Activated CD4-positive, alpha-beta memory T cell treated with anti-CD3 and anti-CD28 coated beads for 36 hours (primary cell): ENCODE measurements at regions not wholly inside any gene's neighbourhood (a gene's known extent, or its start where the extent isn't known, plus 50 kb on each side); places are given as distances from the start of the nearest gene placed in this dataset.
"Not testable (repeated sequence)": the region's sequence is repeated elsewhere in the genome, so short reads cannot be mapped to it uniquely, and the experiment has no call there.

Experiments
- CTCF ChIA-PET: fragments of 350-600 bp; sonication (Branson Sonifier 250); formaldehyde crosslinking; loops from one replicate; lab custom pipeline; 2021; ENCODE audit warnings: antibody characterized with exemption, inconsistent platforms; lab: Charles Lee
- POLR2A ChIA-PET: fragments of 350-600 bp; sonication (Branson Sonifier 250); formaldehyde crosslinking; loops from one replicate; lab custom pipeline; 2021; ENCODE audit warnings: antibody characterized with exemption; lab: Charles Lee
- DNase-seq: peaks from one replicate; pipeline ENCODE4 v3.0.0-alpha.2; 2020
- H3K27ac Mint-ChIP-seq: one replicate; pipeline ENCODE4 v1.8.0; 2021; ENCODE audit warnings: mixed read lengths
- H3K27me3 Mint-ChIP-seq: one replicate; pipeline ENCODE4 v1.8.0; 2021; ENCODE audit warnings: mixed read lengths
- H3K36me3 Mint-ChIP-seq: one replicate; pipeline ENCODE4 v1.8.0; 2021; ENCODE audit warnings: mixed read lengths
- H3K4me1 Mint-ChIP-seq: one replicate; pipeline ENCODE4 v1.8.0; 2021; ENCODE audit warnings: low read depth, mixed read lengths
- H3K4me3 Mint-ChIP-seq: one replicate; pipeline ENCODE4 v1.8.0; 2021; ENCODE audit warnings: mild to moderate bottlenecking, mixed read lengths
- H3K9me3 Mint-ChIP-seq: one replicate; pipeline ENCODE4 v1.8.0; 2021; ENCODE audit warnings: mixed read lengths
- intact Hi-C: fragments of 100-400 bp; cut with micrococcal nuclease; formaldehyde crosslinking; loops from one replicate; pipeline ENCODE4 v1.15.1; 2023

- intact Hi-C loops, H3K36me3 Mint-ChIP-seq, H3K4me1 Mint-ChIP-seq, POLR2A ChIA-PET, CTCF ChIA-PET, H3K27ac Mint-ChIP-seq, DNase-seq, H3K27me3 Mint-ChIP-seq, H3K9me3 Mint-ChIP-seq, H3K4me3 Mint-ChIP-seq: not testable (repeated sequence)
Observed at GRCh38 chr2:97431169-97431725, 158.4 kb downstream of the ANKRD36B start.

DNA sequence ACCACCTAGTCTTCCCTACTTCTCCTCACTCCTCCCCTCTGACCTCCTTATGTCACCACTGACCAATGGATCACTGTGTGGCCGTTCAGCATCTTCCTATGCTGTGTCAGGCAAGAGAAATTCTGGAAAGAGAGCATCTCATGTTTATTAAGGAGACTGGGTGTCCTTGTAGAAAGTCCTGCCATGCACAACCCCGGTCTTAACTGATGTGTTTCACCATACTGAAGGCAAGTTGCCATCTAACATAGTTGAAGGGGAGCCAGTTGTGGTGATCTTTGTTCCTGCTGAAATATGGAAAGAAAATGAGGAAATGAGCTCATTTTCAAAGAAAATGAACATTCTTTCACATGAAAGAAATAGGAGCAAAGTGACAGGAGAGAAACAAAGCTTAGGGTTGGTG, 167.3 kb downstream of the ANKRD36B start:
- CTCF ChIA-PET, intact Hi-C loops, POLR2A ChIA-PET, H3K4me1 Mint-ChIP-seq, H3K9me3 Mint-ChIP-seq, H3K27me3 Mint-ChIP-seq, H3K27ac Mint-ChIP-seq, H3K36me3 Mint-ChIP-seq, DNase-seq, H3K4me3 Mint-ChIP-seq: not testable (repeated sequence)

DNA sequence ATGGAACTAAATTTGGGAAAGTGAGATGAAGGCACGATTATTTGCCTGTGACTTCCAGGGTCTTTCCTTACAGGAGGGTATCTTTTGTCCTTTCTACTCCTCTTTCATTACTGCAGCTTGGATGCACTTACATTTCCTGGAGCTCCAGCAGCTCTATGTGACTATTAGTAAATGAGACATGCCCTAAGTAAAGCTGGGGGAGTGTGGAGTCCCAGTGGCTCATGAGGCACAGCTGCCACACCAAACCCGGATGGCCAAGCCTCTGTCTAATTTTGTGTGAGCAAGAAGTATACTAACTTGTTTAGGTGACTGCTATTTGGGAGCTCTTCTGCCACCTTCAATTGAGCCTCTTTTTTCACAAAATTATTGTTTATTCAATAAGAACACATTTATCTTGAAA, 183.3 kb downstream of the ANKRD36B start:
- H3K27ac Mint-ChIP-seq, intact Hi-C loops, POLR2A ChIA-PET: not testable (repeated sequence)

DNA sequence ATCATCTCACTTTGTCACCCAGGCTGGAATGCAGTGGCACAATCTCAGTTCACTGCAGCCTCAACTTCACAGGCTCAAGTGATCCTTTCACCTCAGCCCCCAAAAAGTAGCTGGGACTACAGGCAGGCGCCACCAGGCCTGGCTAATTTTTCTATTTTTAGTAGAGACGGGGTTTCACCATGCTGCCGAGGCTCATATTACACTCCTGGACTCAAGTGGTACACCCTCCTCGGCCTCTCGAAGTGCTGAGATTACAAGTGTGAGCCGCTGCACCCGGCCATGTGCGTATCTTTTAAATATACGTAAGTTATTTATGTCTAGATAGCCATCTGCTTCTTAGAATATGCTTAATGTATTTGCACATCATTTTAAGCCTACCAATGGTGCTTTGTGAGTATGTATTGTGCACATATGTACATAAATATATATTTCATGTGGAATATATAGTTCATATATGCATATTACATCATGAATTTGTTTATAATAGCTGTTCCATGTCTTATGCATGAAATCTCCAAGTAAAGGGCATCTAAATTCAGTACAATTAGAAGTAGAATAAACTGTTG, 184.4 kb downstream of the ANKRD36B start:
- H3K9me3 Mint-ChIP-seq, H3K4me3 Mint-ChIP-seq, POLR2A ChIA-PET, H3K4me1 Mint-ChIP-seq, DNase-seq, CTCF ChIA-PET, intact Hi-C loops, H3K27ac Mint-ChIP-seq, H3K27me3 Mint-ChIP-seq, H3K36me3 Mint-ChIP-seq: not testable (repeated sequence)

More for the DNA sequence above, 183.3 kb downstream of the ANKRD36B start:
- H3K9me3 Mint-ChIP-seq, H3K36me3 Mint-ChIP-seq, H3K4me1 Mint-ChIP-seq, H3K27me3 Mint-ChIP-seq, H3K4me3 Mint-ChIP-seq, CTCF ChIA-PET, DNase-seq: not testable (repeated sequence)

DNA sequence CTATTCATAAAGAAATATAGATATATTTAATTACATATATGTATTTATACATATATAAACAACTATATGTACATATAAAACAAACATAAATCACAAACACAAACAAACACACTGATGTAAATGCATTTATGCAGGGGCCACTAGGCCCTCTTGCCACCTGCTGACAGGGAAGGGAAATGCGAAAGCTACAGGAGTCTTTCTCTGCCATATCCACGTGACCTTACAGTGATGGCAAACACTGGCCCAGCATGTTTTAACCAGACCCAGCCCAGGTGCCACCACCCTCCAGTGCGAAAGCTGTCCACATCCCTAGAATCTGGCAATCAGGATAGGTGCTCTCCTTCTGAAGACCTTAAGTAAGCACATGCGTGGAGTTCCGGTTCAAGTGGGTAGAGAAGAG, 187.0 kb downstream of the ANKRD36B start:
- H3K27me3 Mint-ChIP-seq, POLR2A ChIA-PET, H3K27ac Mint-ChIP-seq, H3K4me1 Mint-ChIP-seq, H3K4me3 Mint-ChIP-seq, intact Hi-C loops, DNase-seq, CTCF ChIA-PET, H3K36me3 Mint-ChIP-seq, H3K9me3 Mint-ChIP-seq: not testable (repeated sequence)

GRCh38 chr2:97395691-97396090, 194.0 kb downstream of the ANKRD36B start:
- intact Hi-C loops, H3K27me3 Mint-ChIP-seq, H3K27ac Mint-ChIP-seq, DNase-seq, H3K4me3 Mint-ChIP-seq, H3K36me3 Mint-ChIP-seq, H3K9me3 Mint-ChIP-seq, H3K4me1 Mint-ChIP-seq, CTCF ChIA-PET, POLR2A ChIA-PET: not testable (repeated sequence)

GRCh38 chr2:97385803-97386202, 203.9 kb downstream of the ANKRD36B start:
- H3K9me3 Mint-ChIP-seq, CTCF ChIA-PET, H3K4me1 Mint-ChIP-seq, H3K36me3 Mint-ChIP-seq, intact Hi-C loops, DNase-seq, H3K27me3 Mint-ChIP-seq, H3K27ac Mint-ChIP-seq, POLR2A ChIA-PET, H3K4me3 Mint-ChIP-seq: not testable (repeated sequence)

GRCh38 chr2:97375913-97376312, 213.8 kb downstream of the ANKRD36B start:
- intact Hi-C loops, H3K27ac Mint-ChIP-seq, POLR2A ChIA-PET, H3K27me3 Mint-ChIP-seq, H3K4me3 Mint-ChIP-seq, DNase-seq, H3K4me1 Mint-ChIP-seq, H3K36me3 Mint-ChIP-seq, CTCF ChIA-PET, H3K9me3 Mint-ChIP-seq: not testable (repeated sequence)

DNA sequence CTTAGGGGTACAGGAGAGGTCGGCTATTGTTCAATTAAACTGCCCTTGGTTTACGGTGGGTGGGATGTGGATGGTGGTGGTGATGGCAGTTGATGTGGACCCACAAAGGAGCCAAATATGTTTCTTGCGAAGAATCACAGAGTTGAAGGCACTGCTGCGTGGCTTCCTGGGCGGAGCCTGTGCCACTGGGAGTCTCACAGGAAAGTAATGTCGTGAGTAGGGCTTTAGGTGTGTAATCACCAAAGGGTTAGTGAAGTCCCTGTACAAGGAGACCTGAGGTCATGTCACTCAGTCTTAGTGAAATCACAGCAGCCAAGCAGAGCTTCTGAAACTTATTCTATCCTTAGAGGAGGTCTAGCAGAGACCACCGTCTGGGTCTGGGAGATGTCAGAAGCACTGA, 215.3 kb downstream of the ANKRD36B start:
- CTCF ChIA-PET, POLR2A ChIA-PET, H3K4me1 Mint-ChIP-seq, DNase-seq, H3K36me3 Mint-ChIP-seq, H3K27me3 Mint-ChIP-seq, H3K9me3 Mint-ChIP-seq, H3K4me3 Mint-ChIP-seq, H3K27ac Mint-ChIP-seq, intact Hi-C loops: not testable (repeated sequence)

- H3K36me3 Mint-ChIP-seq, H3K9me3 Mint-ChIP-seq, H3K4me3 Mint-ChIP-seq, DNase-seq, H3K4me1 Mint-ChIP-seq, H3K27me3 Mint-ChIP-seq, POLR2A ChIA-PET, H3K27ac Mint-ChIP-seq, intact Hi-C loops, CTCF ChIA-PET: not testable (repeated sequence)
Observed at GRCh38 chr2:97363159-97363558, 226.5 kb downstream of the ANKRD36B start.

- Mint-ChIP-seq H3K9me3 (no peaks in the 10 kb centered on the region), H3K27me3 (peaks cover 7% of the 10 kb centered on the region), H3K36me3 (no peaks in the 10 kb centered on the region)
Observed at GRCh38 chr2:97359861-97360584, 229.7 kb downstream of the ANKRD36B start.

DNA sequence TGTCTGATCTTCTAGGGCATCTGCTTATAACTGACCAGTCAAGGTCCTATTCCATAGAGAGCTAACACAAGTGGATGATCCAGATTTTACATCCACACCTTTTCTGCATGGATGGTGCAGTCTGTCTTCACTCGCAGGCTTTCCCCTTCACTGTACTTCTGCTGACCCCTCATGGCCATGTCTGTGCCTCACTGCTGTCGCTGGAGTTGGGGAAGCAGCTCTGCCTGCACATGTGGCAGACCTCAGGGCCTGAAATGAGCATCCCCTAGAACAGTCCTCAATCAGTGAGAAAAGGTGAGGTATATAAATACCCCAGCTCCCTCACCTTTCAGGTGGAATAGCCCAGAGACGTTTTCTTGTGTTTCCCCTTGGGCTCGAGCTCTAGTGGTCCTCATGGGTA, 233.8 kb downstream of the ANKRD36B start:
- DNase-seq, result no peak
- Mint-ChIP-seq H3K27ac (no peak overlapping the region), H3K4me3 (no peak overlapping the region), H3K4me1 (no peaks in the 10 kb centered on the region), H3K9me3 (no peaks in the 10 kb centered on the region), H3K36me3 (no peaks in the 10 kb centered on the region), H3K27me3 (peaks cover 10% of the 10 kb centered on the region)
- intact Hi-C loops, result no loop called here
- POLR2A ChIA-PET, result no interaction called here
- CTCF ChIA-PET, result no interaction called here

More at GRCh38 chr2:97359861-97360584, 229.7 kb downstream of the ANKRD36B start:
- ChIA-PET CTCF (no interaction called here), POLR2A (no interaction called here)
- intact Hi-C loops, result no loop called here
- DNase-seq, result no peak
- H3K4me3 Mint-ChIP-seq, result no peak overlapping the region
- no peak overlapping the region for H3K27ac Mint-ChIP-seq
- H3K4me1 Mint-ChIP-seq, result no peaks in the 10 kb centered on the region

DNA sequence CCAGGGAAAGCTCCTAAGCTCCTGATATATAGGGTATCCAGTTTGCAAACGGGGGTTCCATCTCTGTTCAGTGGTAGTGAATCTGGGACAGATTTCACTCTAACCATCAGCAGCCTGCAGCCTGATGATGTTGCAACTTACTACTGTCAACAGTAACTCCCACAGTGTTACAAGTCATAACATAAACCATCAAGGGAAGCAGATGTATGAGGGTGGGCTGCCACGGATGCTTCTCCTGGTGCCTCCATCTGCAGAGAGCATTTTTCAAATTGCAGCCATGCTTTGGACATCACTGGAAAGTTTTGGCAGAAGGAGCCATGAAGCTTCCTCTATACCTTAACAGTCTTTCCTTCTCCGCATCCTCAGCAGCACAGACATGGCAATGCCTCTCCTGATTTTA, 234.5 kb downstream of the ANKRD36B start:
- no peak overlapping the region for H3K27ac Mint-ChIP-seq
- H3K9me3 Mint-ChIP-seq, result no peaks in the 10 kb centered on the region
- intact Hi-C loops, result no loop called here
- no peak overlapping the region for H3K4me3 Mint-ChIP-seq
- H3K4me1 Mint-ChIP-seq, result no peaks in the 10 kb centered on the region
- DNase-seq, result no peak
- ChIA-PET CTCF (no interaction called here), POLR2A (no interaction called here)
- no peaks in the 10 kb centered on the region for H3K36me3 Mint-ChIP-seq
- peaks cover 10% of the 10 kb centered on the region for H3K27me3 Mint-ChIP-seq
